ENCODE measurements at regions not wholly inside any gene's neighbourhood (a gene's known extent, or its start where the extent isn't known, plus 50 kb on each side); places are given as distances from the start of the nearest gene placed in this dataset.

DNA sequence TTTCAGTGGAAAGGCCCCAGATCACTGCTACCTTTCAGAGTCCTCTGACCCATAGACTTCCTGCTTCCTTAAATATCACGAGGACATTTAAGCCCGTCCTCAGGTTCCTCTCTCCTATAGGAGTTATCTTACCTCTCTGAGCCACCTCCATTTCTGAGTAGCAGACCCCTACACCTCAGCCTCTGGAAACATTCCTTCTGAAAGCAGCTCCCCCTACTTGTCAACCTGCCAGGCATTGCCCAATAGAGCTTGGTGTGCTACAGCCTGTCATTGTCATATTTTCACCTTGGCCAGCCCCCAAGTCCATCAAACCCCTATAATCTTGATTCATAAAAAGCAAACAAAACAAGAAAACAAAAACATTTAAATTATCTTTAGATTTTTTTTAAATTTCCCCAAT lies 717.9 kb upstream of the SLC8A1 start:
- no peak overlapping the region for H3K4me3 ChIP-seq (replicated peaks in 1 of 3)
- no peak for DNase-seq
- no peaks in the 10 kb centered on the region for H3K4me1 ChIP-seq
- WGBS, 2 donors = 80 to 84% methylated on average over 2 of the region's 2 CpGs
- intact Hi-C loops (cut with DNase I) = no loop called here
- TF ChIP-seq POLR2A (IDR thresholded peaks at IDR 0.05) = no peak
- TF ChIP-seq, protein P1, sequence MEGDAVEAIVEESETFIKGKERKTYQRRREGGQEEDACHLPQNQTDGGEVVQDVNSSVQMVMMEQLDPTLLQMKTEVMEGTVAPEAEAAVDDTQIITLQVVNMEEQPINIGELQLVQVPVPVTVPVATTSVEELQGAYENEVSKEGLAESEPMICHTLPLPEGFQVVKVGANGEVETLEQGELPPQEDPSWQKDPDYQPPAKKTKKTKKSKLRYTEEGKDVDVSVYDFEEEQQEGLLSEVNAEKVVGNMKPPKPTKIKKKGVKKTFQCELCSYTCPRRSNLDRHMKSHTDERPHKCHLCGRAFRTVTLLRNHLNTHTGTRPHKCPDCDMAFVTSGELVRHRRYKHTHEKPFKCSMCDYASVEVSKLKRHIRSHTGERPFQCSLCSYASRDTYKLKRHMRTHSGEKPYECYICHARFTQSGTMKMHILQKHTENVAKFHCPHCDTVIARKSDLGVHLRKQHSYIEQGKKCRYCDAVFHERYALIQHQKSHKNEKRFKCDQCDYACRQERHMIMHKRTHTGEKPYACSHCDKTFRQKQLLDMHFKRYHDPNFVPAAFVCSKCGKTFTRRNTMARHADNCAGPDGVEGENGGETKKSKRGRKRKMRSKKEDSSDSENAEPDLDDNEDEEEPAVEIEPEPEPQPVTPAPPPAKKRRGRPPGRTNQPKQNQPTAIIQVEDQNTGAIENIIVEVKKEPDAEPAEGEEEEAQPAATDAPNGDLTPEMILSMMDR (IDR thresholded peaks at IDR 0.05) = no peak
- no peaks in the 10 kb centered on the region for H3K9me3 ChIP-seq
- H3K36me3 ChIP-seq = no peaks in the 10 kb centered on the region
- H3K27me3 ChIP-seq = no peaks in the 10 kb centered on the region
- no peak overlapping the region for H3K27ac ChIP-seq

DNA sequence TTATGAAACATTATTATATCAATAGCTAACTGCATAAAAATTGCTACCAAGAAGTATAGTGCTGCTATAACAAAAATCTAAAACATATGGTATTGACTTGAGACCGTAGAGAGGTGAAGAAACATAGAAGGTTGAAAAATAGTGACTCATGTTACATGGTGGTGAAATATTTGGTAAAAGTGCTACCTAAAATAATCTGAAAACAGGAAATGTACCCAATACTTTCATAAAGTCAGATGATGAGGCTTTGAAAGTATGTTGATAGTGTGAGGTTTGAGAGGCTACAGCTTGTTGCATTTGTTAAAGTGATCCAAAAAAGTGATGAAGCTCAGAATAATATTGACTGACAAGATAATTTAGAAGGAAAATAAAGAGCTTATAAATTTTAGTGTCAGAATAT lies 718.7 kb upstream of the SLC8A1 start:
- intact Hi-C loops (cut with DNase I) = no loop called here
- TF ChIP-seq, protein P1 (IDR thresholded peaks at IDR 0.05) = no peak
- no peak for TF ChIP-seq POLR2A (IDR thresholded peaks at IDR 0.05)
- no peak overlapping the region for H3K27ac ChIP-seq
- H3K4me1 ChIP-seq = no peaks in the 10 kb centered on the region
- no peak for DNase-seq
- no peak overlapping the region for H3K4me3 ChIP-seq (replicated peaks in 1 of 3)
- 90 to 97% methylated on average over 1 of the region's 1 CpG for WGBS, 2 donors
- no peaks in the 10 kb centered on the region for H3K27me3 ChIP-seq
- no peaks in the 10 kb centered on the region for H3K9me3 ChIP-seq
- H3K36me3 ChIP-seq = no peaks in the 10 kb centered on the region

DNA sequence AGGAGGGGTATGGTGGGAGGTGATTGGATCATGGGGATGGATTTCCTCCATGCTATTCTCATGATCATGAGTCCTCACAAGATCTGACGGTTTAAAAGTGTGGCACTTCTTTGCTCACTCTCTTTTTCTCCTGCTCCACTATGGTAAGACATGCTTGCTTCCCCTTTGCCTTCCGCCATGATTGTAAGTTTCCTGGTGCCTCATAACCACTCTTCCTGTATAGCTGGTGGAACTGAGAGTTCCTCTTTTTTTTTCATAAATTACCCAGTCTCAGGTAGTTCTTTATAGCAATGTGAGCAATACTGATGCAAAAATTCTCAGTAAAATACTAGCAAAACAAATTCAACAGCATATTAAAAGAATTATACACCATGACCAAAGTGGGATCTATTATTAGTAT lies 728.5 kb upstream of the SLC8A1 start:
- no peak for TF ChIP-seq POLR2A (IDR thresholded peaks at IDR 0.05)
- TF ChIP-seq, protein P1 (IDR thresholded peaks at IDR 0.05) = no peak
- intact Hi-C loops (cut with DNase I) = no loop called here

DNA sequence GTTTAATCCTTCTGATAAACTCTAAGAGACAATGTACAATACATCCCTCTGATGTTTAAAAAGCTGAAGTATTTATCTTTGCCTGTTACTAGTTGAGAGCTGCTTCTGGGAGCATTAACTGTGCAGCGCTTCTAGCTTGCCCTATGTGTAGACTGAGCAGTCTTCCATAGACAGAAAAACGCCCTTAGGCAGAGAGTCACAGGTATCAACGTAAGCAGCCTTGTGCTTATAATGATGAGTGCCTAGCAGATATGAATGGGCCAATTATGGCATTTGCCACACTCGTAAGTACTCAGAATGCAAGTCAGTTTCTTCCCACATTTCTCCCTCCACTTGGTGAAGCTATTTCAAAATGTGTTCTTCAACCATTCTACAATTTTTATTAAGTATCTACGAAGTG lies 731.1 kb upstream of the SLC8A1 start:
- TF ChIP-seq POLR2A (IDR thresholded peaks at IDR 0.05) = no peak
- TF ChIP-seq, protein P1 (IDR thresholded peaks at IDR 0.05) = no peak
- H3K27me3 ChIP-seq = no peaks in the 10 kb centered on the region
- DNase-seq = no peak
- intact Hi-C loops (cut with DNase I) = no loop called here
- H3K4me3 ChIP-seq (replicated peaks in 1 of 3) = no peak overlapping the region
- H3K36me3 ChIP-seq = no peaks in the 10 kb centered on the region
- no peaks in the 10 kb centered on the region for H3K9me3 ChIP-seq
- H3K4me1 ChIP-seq = no peaks in the 10 kb centered on the region
- 81 to 84% methylated on average over 5 of the region's 5 CpGs for WGBS, 2 donors
- no peak overlapping the region for H3K27ac ChIP-seq

More for the DNA sequence above, 728.5 kb upstream of the SLC8A1 start:
- H3K9me3 ChIP-seq = no peaks in the 10 kb centered on the region
- no peaks in the 10 kb centered on the region for H3K4me1 ChIP-seq
- no peak overlapping the region for H3K27ac ChIP-seq
- no peaks in the 10 kb centered on the region for H3K36me3 ChIP-seq
- WGBS, 2 donors = 46 to 85% methylated on average over 2 of the region's 2 CpGs
- DNase-seq = no peak
- H3K4me3 ChIP-seq (replicated peaks in 1 of 3) = no peak overlapping the region
- no peaks in the 10 kb centered on the region for H3K27me3 ChIP-seq

DNA sequence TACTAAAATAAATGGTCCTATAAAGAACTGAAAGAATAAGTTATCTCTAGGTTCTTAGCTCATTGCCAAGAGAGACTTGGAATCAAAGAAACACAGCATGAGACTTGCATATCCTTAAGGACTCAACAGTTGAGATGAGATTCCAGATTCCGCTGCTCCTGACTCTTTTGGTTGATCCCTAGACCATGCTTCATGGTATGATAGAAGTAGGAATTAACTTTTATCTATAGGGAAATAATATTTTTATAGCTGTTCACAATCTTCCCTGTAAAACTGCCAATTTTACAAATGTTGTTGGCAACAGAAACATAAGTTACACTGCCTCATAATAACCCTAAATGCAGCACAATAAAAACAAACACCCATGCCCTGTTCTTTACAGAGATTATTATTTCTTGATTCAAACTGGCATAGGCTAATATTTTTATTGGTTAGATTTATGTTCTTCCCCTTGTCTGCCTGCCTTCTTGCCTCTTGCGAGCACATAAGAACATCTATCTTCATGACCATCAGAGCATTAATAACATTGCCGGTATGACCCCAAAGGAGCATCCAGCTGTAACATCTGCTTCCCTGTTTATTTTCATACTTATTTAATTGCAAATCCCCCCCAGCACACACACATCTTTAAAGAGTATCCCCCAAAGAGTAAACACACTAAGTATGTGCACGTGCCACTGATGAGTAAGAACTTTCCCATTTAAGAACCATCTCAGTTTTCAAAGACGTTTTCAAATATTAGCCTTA lies 735.7 kb upstream of the SLC8A1 start:
- WGBS, 2 donors = 81 to 83% methylated on average over 5 of the region's 5 CpGs
- no peak for TF ChIP-seq POLR2A (IDR thresholded peaks at IDR 0.05)
- TF ChIP-seq, protein P1 (IDR thresholded peaks at IDR 0.05) = no peak

More for the DNA sequence above, 735.7 kb upstream of the SLC8A1 start:
- H3K4me3 ChIP-seq (replicated peaks in 1 of 3) = no peak overlapping the region
- no peaks in the 10 kb centered on the region for H3K36me3 ChIP-seq
- H3K4me1 ChIP-seq = no peaks in the 10 kb centered on the region
- H3K27me3 ChIP-seq = no peaks in the 10 kb centered on the region
- no peak overlapping the region for H3K27ac ChIP-seq
- H3K9me3 ChIP-seq = no peaks in the 10 kb centered on the region
- no peak for DNase-seq
- intact Hi-C loops (cut with DNase I) = no loop called here

All from thyroid gland (tissue), 4 donors.